Mucosa of stomach (tissue), 1 donor: ENCODE measurements at regions not wholly inside any gene's neighbourhood (a gene's known extent, or its start where the extent isn't known, plus 50 kb on each side); places are given as distances from the start of the nearest gene placed in this dataset.

Experiments used
- H3K27me3 ChIP-seq: one replicate; pipeline ENCODE4 v1.7.0; 2013; ENCODE audit warnings: mild to moderate bottlenecking, low read length; ENCODE audit not compliant: control insufficient read depth, insufficient read depth
- H3K36me3 ChIP-seq: one replicate; pipeline ENCODE4 v1.7.0; 2013; ENCODE audit warnings: low read length; ENCODE audit not compliant: control insufficient read depth, insufficient read depth
- H3K4me1 ChIP-seq: one replicate; pipeline ENCODE4 v1.7.0; 2013; ENCODE audit warnings: mild to moderate bottlenecking, low read length; ENCODE audit not compliant: control insufficient read depth, insufficient read depth
- H3K4me3 ChIP-seq: one replicate; pipeline ENCODE4 v1.7.0; 2013; ENCODE audit warnings: low read length
- H3K9ac ChIP-seq: one replicate; pipeline ENCODE4 v1.7.0; 2013; ENCODE audit warnings: mild to moderate bottlenecking, low read length, moderate library complexity
- H3K9me3 ChIP-seq: one replicate; pipeline ENCODE4 v1.7.0; 2013; ENCODE audit warnings: mild to moderate bottlenecking, low read length, moderate library complexity; ENCODE audit not compliant: control insufficient read depth
- donor health status: Pancreatic carcinoma.

GRCh38 chr12:89933911-89934310 lies 225.3 kb upstream of the ATP2B1 start:
- no peaks in the 10 kb centered on the region for H3K27me3 ChIP-seq
- no peaks in the 10 kb centered on the region for H3K36me3 ChIP-seq
- no peak overlapping the region for H3K9ac ChIP-seq
- no peak overlapping the region for H3K4me3 ChIP-seq
- peaks cover 2% of the 10 kb centered on the region for H3K4me1 ChIP-seq
- no peaks in the 10 kb centered on the region for H3K9me3 ChIP-seq

GRCh38 chr12:89932954-89933353 lies 224.3 kb upstream of the ATP2B1 start:
- Histone ChIP-seq H3K4me3 (no peak overlapping the region), H3K9ac (no peak overlapping the region), H3K27me3 (no peaks in the 10 kb centered on the region), H3K4me1 (no peaks in the 10 kb centered on the region), H3K9me3 (no peaks in the 10 kb centered on the region), H3K36me3 (no peaks in the 10 kb centered on the region)

GRCh38 chr12:89928467-89928866 lies 219.8 kb upstream of the ATP2B1 start:
- Histone ChIP-seq H3K9me3 (no peaks in the 10 kb centered on the region), H3K36me3 (no peaks in the 10 kb centered on the region), H3K4me1 (no peaks in the 10 kb centered on the region), H3K9ac (no peak overlapping the region), H3K4me3 (no peak overlapping the region), H3K27me3 (no peaks in the 10 kb centered on the region)

- Histone ChIP-seq H3K4me3 (no peak overlapping the region), H3K9ac (no peak overlapping the region), H3K27me3 (no peaks in the 10 kb centered on the region), H3K4me1 (no peaks in the 10 kb centered on the region), H3K9me3 (no peaks in the 10 kb centered on the region), H3K36me3 (no peaks in the 10 kb centered on the region)
Measured at GRCh38 chr12:89927226-89927698, 218.6 kb upstream of the ATP2B1 start.

- H3K9ac ChIP-seq: no peak overlapping the region
- no peaks in the 10 kb centered on the region for H3K27me3 ChIP-seq
- no peak overlapping the region for H3K4me3 ChIP-seq
- H3K4me1 ChIP-seq: peaks cover 7% of the 10 kb centered on the region
- no peaks in the 10 kb centered on the region for H3K36me3 ChIP-seq
- no peaks in the 10 kb centered on the region for H3K9me3 ChIP-seq
Measured at GRCh38 chr12:89924191-89924590, 215.6 kb upstream of the ATP2B1 start.

GRCh38 chr12:89923091-89923490 lies 214.5 kb upstream of the ATP2B1 start:
- Histone ChIP-seq H3K4me3 (no peak overlapping the region), H3K36me3 (no peaks in the 10 kb centered on the region), H3K27me3 (no peaks in the 10 kb centered on the region), H3K9me3 (no peaks in the 10 kb centered on the region), H3K4me1 (peaks cover 10% of the 10 kb centered on the region), H3K9ac (no peak overlapping the region)

GRCh38 chr12:89920866-89921265 lies 212.2 kb upstream of the ATP2B1 start:
- peaks cover 13% of the 10 kb centered on the region for H3K4me1 ChIP-seq
- H3K9me3 ChIP-seq: no peaks in the 10 kb centered on the region
- H3K9ac ChIP-seq: no peak overlapping the region
- no peaks in the 10 kb centered on the region for H3K36me3 ChIP-seq
- H3K4me3 ChIP-seq: no peak overlapping the region
- H3K27me3 ChIP-seq: no peaks in the 10 kb centered on the region

- Histone ChIP-seq H3K4me3 (no peak overlapping the region), H3K4me1 (peaks cover 13% of the 10 kb centered on the region), H3K36me3 (no peaks in the 10 kb centered on the region), H3K27me3 (no peaks in the 10 kb centered on the region), H3K9ac (no peak overlapping the region), H3K9me3 (no peaks in the 10 kb centered on the region)
Measured at GRCh38 chr12:89919241-89919906, 210.7 kb upstream of the ATP2B1 start.

- Histone ChIP-seq H3K27me3 (no peaks in the 10 kb centered on the region), H3K4me3 (no peak overlapping the region), H3K9ac (no peak overlapping the region), H3K9me3 (no peaks in the 10 kb centered on the region), H3K4me1 (peaks cover 13% of the 10 kb centered on the region), H3K36me3 (no peaks in the 10 kb centered on the region)
Measured at GRCh38 chr12:89918172-89918846, 209.7 kb upstream of the ATP2B1 start.

GRCh38 chr12:89909753-89910152 lies 201.1 kb upstream of the ATP2B1 start:
- no peaks in the 10 kb centered on the region for H3K9me3 ChIP-seq
- no peaks in the 10 kb centered on the region for H3K4me1 ChIP-seq
- H3K27me3 ChIP-seq: no peaks in the 10 kb centered on the region
- no peaks in the 10 kb centered on the region for H3K36me3 ChIP-seq
- no peak overlapping the region for H3K4me3 ChIP-seq
- no peak overlapping the region for H3K9ac ChIP-seq

GRCh38 chr12:89907659-89908058 lies 199.0 kb upstream of the ATP2B1 start:
- Histone ChIP-seq H3K9ac (no peak overlapping the region), H3K27me3 (no peaks in the 10 kb centered on the region), H3K9me3 (no peaks in the 10 kb centered on the region), H3K36me3 (no peaks in the 10 kb centered on the region), H3K4me3 (no peak overlapping the region), H3K4me1 (no peaks in the 10 kb centered on the region)

- Histone ChIP-seq H3K9me3 (no peaks in the 10 kb centered on the region), H3K36me3 (no peaks in the 10 kb centered on the region), H3K27me3 (no peaks in the 10 kb centered on the region), H3K4me1 (no peaks in the 10 kb centered on the region), H3K4me3 (no peak overlapping the region), H3K9ac (no peak overlapping the region)
Measured at GRCh38 chr12:89906824-89907223, 198.2 kb upstream of the ATP2B1 start.
